SK-N-DZ (cell line): ENCODE measurements at regions not wholly inside any gene's neighbourhood (a gene's known extent, or its start where the extent isn't known, plus 50 kb on each side); places are given as distances from the start of the nearest gene placed in this dataset.

Experiments
- DNase-seq: peaks from one replicate; pipeline ENCODE4 v3.0.0-alpha.2; 2015; ENCODE audit warnings: low spot score

- no peak for DNase-seq
Measured at GRCh38 chr15:47551546-47551945, 165.8 kb upstream of the SEMA6D start.

- no peak for DNase-seq
Measured at GRCh38 chr15:47552978-47553608, 164.2 kb upstream of the SEMA6D start.

GRCh38 chr15:47553947-47554346, 163.4 kb upstream of the SEMA6D start:
- no peak for DNase-seq

GRCh38 chr15:47561102-47561501, 156.2 kb upstream of the SEMA6D start:
- no peak for DNase-seq

- DNase-seq = no peak
Measured at GRCh38 chr15:47565949-47566348, 151.4 kb upstream of the SEMA6D start.

GRCh38 chr15:47566610-47567009, 150.7 kb upstream of the SEMA6D start:
- no peak for DNase-seq

GRCh38 chr15:47568030-47568429, 149.3 kb upstream of the SEMA6D start:
- no peak for DNase-seq

GRCh38 chr15:47570044-47570443, 147.3 kb upstream of the SEMA6D start:
- DNase-seq = no peak

- no peak for DNase-seq
Measured at GRCh38 chr15:47570451-47570850, 146.9 kb upstream of the SEMA6D start.

- peak; percentile 44 for DNase-seq
Measured at GRCh38 chr15:47570881-47571640, 146.2 kb upstream of the SEMA6D start.

GRCh38 chr15:47573673-47574072, 143.6 kb upstream of the SEMA6D start:
- no peak for DNase-seq

GRCh38 chr15:47577000-47577399, 140.3 kb upstream of the SEMA6D start:
- DNase-seq = no peak

- peak; percentile 73 for DNase-seq
Measured at GRCh38 chr15:47577461-47577860, 139.8 kb upstream of the SEMA6D start.

- DNase-seq = no peak
Measured at GRCh38 chr15:47582233-47582632, 135.1 kb upstream of the SEMA6D start.

GRCh38 chr15:47584316-47584715, 133.0 kb upstream of the SEMA6D start:
- DNase-seq = no peak

GRCh38 chr15:47586653-47587224, 130.6 kb upstream of the SEMA6D start:
- no peak for DNase-seq

- no peak for DNase-seq
Measured at GRCh38 chr15:47587940-47588802, 129.1 kb upstream of the SEMA6D start.

GRCh38 chr15:47588958-47589357, 128.3 kb upstream of the SEMA6D start:
- DNase-seq = no peak

GRCh38 chr15:47598996-47599395, 118.3 kb upstream of the SEMA6D start:
- no peak for DNase-seq

- DNase-seq = no peak
Measured at GRCh38 chr15:47599806-47600205, 117.5 kb upstream of the SEMA6D start.

- DNase-seq = peak; percentile 48
Measured at GRCh38 chr15:47602121-47602520, 115.2 kb upstream of the SEMA6D start.

- no peak for DNase-seq
Measured at GRCh38 chr15:47603026-47603425, 114.3 kb upstream of the SEMA6D start.
